Neural crest cell (in vitro differentiated cells): ENCODE measurements at regions not wholly inside any gene's neighbourhood (a gene's known extent, or its start where the extent isn't known, plus 50 kb on each side); places are given as distances from the start of the nearest gene placed in this dataset.

Experiments
- DNase-seq: peaks from one replicate; pipeline ENCODE4 v3.0.0; 2021; ENCODE audit warnings: low read depth, mixed read lengths, low spot score
- H3K27ac Mint-ChIP-seq: one replicate; pipeline ENCODE4 v1.8.0; 2021; ENCODE audit warnings: mild to moderate bottlenecking, mixed read lengths; ENCODE audit not compliant: unreplicated experiment
- H3K27me3 Mint-ChIP-seq: 2 replicates; pipeline ENCODE4 v1.8.0; 2021; ENCODE audit warnings: low read depth, mild to moderate bottlenecking, mixed read lengths
- H3K36me3 Mint-ChIP-seq: 2 replicates; pipeline ENCODE4 v1.8.0; 2021; ENCODE audit warnings: low read depth, mild to moderate bottlenecking, mixed read lengths
- H3K4me1 Mint-ChIP-seq: 2 replicates; pipeline ENCODE4 v1.8.0; 2021; ENCODE audit warnings: mixed read lengths
- H3K4me3 Mint-ChIP-seq: one replicate; pipeline ENCODE4 v1.8.0; 2021; ENCODE audit warnings: mild to moderate bottlenecking, mixed read lengths
- H3K9me3 Mint-ChIP-seq: 2 replicates; pipeline ENCODE4 v1.8.0; 2021; ENCODE audit warnings: mixed read lengths
- TF ChIP-seq, protein P1 (sequence below): fragments of 200-600 bp; sonication (generic); conservative IDR thresholded peaks from 2 replicates; pipeline ENCODE4 v1.5.0; 2021; ENCODE audit warnings: antibody characterized with exemption, mild to moderate bottlenecking

DNA sequence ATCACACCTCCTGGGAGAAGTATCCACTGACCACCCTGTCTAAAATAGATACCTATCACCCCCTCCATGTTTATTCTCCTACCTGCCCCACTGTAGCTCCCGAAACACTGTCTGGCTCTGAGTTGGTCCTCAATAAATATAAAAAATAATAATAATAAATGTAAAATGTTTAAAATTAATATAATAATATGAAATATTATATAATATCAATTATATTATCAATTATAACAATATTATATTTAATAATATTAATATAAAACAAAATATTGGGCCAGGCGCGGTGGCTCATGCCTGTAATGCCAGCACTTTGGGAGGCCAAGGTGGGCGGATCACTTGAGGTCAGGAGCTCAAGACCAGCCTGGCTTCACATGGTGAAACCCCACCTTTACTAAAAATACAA is 52.3 kb upstream of the TIAM1 start:
- Mint-ChIP-seq H3K27ac (no peak overlapping the region), H3K9me3 (no peaks in the 10 kb centered on the region), H3K27me3 (no peaks in the 10 kb centered on the region), H3K36me3 (no peaks in the 10 kb centered on the region), H3K4me3 (peak overlapping the region; percentile 28), H3K4me1 (peaks cover 60% of the 10 kb centered on the region)
- DNase-seq, result no peak
- TF ChIP-seq, protein P1, sequence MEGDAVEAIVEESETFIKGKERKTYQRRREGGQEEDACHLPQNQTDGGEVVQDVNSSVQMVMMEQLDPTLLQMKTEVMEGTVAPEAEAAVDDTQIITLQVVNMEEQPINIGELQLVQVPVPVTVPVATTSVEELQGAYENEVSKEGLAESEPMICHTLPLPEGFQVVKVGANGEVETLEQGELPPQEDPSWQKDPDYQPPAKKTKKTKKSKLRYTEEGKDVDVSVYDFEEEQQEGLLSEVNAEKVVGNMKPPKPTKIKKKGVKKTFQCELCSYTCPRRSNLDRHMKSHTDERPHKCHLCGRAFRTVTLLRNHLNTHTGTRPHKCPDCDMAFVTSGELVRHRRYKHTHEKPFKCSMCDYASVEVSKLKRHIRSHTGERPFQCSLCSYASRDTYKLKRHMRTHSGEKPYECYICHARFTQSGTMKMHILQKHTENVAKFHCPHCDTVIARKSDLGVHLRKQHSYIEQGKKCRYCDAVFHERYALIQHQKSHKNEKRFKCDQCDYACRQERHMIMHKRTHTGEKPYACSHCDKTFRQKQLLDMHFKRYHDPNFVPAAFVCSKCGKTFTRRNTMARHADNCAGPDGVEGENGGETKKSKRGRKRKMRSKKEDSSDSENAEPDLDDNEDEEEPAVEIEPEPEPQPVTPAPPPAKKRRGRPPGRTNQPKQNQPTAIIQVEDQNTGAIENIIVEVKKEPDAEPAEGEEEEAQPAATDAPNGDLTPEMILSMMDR, result no peak

DNA sequence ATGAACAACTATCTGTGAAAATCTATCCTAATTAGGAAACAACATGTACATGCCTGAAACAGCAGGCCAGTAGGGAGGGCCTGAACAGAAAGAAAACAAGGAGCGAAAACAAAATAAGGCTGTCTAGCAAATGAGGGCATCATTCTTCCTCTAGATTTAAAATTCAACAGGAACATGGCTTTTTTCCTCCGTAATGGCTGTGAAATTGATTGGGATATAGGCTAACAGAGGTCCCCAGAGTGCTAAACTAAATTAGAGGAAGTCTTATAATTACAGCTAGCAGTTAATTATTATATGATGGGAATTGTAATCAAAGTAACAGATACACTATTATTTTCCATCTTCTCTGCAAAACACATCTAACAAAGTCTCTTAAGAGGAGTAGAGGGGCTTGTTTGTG is 51.7 kb upstream of the TIAM1 start:
- peak overlapping the region; percentile 67 for H3K4me3 Mint-ChIP-seq

DNA sequence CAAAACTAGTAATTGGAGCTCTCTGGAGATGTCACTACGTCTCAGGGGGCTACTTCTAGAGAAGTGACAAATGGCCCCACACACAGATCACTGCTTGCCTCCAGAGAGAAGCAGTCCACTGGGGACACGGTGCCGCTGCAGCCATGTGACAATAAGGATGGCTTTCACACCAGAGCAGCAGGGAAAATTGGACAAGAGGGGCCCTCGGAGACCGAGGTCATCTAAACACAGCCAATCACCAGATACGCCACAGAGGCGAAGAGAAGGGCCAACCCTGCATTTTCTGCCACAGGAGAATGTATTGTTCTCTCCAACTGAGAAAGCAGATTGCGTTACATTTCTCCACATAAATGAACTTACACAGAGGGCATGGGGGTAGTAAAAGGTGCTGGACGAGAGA is 51.2 kb upstream of the TIAM1 start:
- H3K9me3 Mint-ChIP-seq, result no peaks in the 10 kb centered on the region
- peak overlapping the region; percentile 79 for H3K27ac Mint-ChIP-seq
- TF ChIP-seq, protein P1, result no peak
- peak; percentile 23 for DNase-seq
- H3K36me3 Mint-ChIP-seq, result no peaks in the 10 kb centered on the region
- peaks cover 56% of the 10 kb centered on the region for H3K4me1 Mint-ChIP-seq
- H3K27me3 Mint-ChIP-seq, result no peaks in the 10 kb centered on the region
- peak overlapping the region; percentile 67 for H3K4me3 Mint-ChIP-seq

More for the DNA sequence above, 51.7 kb upstream of the TIAM1 start:
- Mint-ChIP-seq H3K4me1 (peaks cover 56% of the 10 kb centered on the region), H3K27me3 (no peaks in the 10 kb centered on the region), H3K36me3 (no peaks in the 10 kb centered on the region), H3K9me3 (no peaks in the 10 kb centered on the region), H3K27ac (peak overlapping the region; percentile 79)
- no peak for DNase-seq
- TF ChIP-seq, protein P1, result no peak

DNA sequence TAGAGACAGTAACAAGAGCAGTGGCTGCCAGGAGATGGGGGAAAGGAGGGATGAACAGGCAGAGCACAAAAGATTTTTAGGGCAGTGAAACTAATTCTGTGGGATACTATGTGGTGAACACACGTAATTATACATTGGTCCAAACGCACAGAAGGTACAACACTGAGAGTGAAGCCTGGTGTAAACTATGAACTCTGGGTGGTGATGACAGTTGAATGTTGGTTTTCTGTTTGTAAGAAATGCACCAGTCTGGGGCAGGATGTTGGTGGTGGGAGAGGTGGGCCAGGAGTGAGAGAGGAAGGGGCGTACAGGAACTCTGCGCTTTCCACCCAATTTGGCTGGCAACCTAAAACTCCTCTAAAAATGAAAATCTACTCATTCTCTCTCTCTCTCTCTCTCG is 50.2 kb upstream of the TIAM1 start:
- DNase-seq, result no peak
- no peaks in the 10 kb centered on the region for H3K36me3 Mint-ChIP-seq
- H3K4me1 Mint-ChIP-seq, result peaks cover 46% of the 10 kb centered on the region
- no peaks in the 10 kb centered on the region for H3K27me3 Mint-ChIP-seq
- H3K27ac Mint-ChIP-seq, result no peak overlapping the region
- TF ChIP-seq, protein P1, result no peak
- no peaks in the 10 kb centered on the region for H3K9me3 Mint-ChIP-seq
- peak overlapping the region; percentile 1 for H3K4me3 Mint-ChIP-seq
